H1 (cell line): ENCODE measurements at regions not wholly inside any gene's neighbourhood (a gene's known extent, or its start where the extent isn't known, plus 50 kb on each side); places are given as distances from the start of the nearest gene placed in this dataset.

Experiments used
- PHF8 ChIP-seq: fragments of 200-600 bp; sonication (generic); conservative IDR thresholded peaks from 2 replicates; pipeline ENCODE4 v1.7.1; 2012; ENCODE audit warnings: low read depth, mild to moderate bottlenecking, inconsistent platforms, low read length, moderate library complexity
- TF ChIP-seq, protein P1 (sequence below): fragments of 300-600 bp; sonication (generic); IDR thresholded peaks from 2 replicates; pipeline ENCODE4 v1.7.1; 2012; ENCODE audit warnings: low read length, moderate library complexity, mild to moderate bottlenecking, inconsistent platforms; ENCODE audit not compliant: insufficient replicate concordance
- TF ChIP-seq, protein P2 (sequence below): IDR thresholded peaks from 2 replicates; pipeline ENCODE4 v1.6.1; 2011; ENCODE audit warnings: low read length, improper control_type of control experiment

DNA sequence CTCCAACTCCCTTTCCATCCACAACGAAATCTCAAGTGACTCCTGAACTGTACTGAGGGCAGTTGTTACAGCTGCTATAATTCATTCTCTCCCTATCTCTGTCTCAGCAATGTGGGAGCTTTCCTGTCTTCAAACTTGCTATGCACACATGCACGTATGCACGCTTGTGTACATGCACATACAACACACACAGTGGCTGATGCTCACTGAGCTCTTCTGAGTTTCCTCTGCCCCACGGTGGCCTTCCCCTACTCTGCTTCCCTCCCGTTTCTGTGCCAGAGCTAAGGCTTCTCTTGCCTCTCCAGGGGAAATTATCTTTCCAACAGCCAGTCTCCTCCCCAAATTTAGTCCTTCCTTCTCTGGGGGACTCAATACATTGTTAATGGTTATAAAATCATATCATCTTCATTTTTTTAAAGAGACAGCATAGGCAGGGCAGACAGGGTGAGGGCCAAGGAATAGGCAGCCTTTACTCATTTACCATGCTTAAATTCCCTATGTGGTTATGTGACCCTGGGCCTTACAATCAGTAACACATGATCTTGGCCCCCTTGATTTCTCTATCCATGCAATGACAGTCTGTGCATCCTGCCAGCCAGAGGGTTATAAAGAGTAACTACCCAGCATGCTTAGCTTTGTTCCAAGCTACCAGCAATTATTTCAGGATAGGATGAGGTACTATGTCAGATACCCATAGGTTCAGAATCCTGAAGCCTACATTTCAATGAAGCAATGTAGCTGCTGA lies 111.9 kb upstream of the HMGA2 start (continued):
- TF ChIP-seq, protein P1, sequence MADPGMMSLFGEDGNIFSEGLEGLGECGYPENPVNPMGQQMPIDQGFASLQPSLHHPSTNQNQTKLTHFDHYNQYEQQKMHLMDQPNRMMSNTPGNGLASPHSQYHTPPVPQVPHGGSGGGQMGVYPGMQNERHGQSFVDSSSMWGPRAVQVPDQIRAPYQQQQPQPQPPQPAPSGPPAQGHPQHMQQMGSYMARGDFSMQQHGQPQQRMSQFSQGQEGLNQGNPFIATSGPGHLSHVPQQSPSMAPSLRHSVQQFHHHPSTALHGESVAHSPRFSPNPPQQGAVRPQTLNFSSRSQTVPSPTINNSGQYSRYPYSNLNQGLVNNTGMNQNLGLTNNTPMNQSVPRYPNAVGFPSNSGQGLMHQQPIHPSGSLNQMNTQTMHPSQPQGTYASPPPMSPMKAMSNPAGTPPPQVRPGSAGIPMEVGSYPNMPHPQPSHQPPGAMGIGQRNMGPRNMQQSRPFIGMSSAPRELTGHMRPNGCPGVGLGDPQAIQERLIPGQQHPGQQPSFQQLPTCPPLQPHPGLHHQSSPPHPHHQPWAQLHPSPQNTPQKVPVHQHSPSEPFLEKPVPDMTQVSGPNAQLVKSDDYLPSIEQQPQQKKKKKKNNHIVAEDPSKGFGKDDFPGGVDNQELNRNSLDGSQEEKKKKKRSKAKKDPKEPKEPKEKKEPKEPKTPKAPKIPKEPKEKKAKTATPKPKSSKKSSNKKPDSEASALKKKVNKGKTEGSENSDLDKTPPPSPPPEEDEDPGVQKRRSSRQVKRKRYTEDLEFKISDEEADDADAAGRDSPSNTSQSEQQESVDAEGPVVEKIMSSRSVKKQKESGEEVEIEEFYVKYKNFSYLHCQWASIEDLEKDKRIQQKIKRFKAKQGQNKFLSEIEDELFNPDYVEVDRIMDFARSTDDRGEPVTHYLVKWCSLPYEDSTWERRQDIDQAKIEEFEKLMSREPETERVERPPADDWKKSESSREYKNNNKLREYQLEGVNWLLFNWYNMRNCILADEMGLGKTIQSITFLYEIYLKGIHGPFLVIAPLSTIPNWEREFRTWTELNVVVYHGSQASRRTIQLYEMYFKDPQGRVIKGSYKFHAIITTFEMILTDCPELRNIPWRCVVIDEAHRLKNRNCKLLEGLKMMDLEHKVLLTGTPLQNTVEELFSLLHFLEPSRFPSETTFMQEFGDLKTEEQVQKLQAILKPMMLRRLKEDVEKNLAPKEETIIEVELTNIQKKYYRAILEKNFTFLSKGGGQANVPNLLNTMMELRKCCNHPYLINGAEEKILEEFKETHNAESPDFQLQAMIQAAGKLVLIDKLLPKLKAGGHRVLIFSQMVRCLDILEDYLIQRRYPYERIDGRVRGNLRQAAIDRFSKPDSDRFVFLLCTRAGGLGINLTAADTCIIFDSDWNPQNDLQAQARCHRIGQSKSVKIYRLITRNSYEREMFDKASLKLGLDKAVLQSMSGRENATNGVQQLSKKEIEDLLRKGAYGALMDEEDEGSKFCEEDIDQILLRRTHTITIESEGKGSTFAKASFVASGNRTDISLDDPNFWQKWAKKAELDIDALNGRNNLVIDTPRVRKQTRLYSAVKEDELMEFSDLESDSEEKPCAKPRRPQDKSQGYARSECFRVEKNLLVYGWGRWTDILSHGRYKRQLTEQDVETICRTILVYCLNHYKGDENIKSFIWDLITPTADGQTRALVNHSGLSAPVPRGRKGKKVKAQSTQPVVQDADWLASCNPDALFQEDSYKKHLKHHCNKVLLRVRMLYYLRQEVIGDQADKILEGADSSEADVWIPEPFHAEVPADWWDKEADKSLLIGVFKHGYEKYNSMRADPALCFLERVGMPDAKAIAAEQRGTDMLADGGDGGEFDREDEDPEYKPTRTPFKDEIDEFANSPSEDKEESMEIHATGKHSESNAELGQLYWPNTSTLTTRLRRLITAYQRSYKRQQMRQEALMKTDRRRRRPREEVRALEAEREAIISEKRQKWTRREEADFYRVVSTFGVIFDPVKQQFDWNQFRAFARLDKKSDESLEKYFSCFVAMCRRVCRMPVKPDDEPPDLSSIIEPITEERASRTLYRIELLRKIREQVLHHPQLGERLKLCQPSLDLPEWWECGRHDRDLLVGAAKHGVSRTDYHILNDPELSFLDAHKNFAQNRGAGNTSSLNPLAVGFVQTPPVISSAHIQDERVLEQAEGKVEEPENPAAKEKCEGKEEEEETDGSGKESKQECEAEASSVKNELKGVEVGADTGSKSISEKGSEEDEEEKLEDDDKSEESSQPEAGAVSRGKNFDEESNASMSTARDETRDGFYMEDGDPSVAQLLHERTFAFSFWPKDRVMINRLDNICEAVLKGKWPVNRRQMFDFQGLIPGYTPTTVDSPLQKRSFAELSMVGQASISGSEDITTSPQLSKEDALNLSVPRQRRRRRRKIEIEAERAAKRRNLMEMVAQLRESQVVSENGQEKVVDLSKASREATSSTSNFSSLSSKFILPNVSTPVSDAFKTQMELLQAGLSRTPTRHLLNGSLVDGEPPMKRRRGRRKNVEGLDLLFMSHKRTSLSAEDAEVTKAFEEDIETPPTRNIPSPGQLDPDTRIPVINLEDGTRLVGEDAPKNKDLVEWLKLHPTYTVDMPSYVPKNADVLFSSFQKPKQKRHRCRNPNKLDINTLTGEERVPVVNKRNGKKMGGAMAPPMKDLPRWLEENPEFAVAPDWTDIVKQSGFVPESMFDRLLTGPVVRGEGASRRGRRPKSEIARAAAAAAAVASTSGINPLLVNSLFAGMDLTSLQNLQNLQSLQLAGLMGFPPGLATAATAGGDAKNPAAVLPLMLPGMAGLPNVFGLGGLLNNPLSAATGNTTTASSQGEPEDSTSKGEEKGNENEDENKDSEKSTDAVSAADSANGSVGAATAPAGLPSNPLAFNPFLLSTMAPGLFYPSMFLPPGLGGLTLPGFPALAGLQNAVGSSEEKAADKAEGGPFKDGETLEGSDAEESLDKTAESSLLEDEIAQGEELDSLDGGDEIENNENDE = no peak
- TF ChIP-seq, protein P2, sequence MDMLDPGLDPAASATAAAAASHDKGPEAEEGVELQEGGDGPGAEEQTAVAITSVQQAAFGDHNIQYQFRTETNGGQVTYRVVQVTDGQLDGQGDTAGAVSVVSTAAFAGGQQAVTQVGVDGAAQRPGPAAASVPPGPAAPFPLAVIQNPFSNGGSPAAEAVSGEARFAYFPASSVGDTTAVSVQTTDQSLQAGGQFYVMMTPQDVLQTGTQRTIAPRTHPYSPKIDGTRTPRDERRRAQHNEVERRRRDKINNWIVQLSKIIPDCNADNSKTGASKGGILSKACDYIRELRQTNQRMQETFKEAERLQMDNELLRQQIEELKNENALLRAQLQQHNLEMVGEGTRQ = no peak
- TF ChIP-seq PHF8 = no peak
